AG09319 (cell line): ENCODE measurements at regions not wholly inside any gene's neighbourhood (a gene's known extent, or its start where the extent isn't known, plus 50 kb on each side); places are given as distances from the start of the nearest gene placed in this dataset.

Source experiments
- DNase-seq: peaks from one replicate; pipeline ENCODE4 v3.0.0-alpha.2; 2010; ENCODE audit warnings: low read depth; ENCODE audit errors: extremely low read depth
- TF ChIP-seq, protein P1 (sequence below): IDR thresholded peaks from 2 replicates; pipeline ENCODE4 v1.5.1; 2011; ENCODE audit warnings: low read depth, mild to moderate bottlenecking, inconsistent platforms, low read length, moderate library complexity

DNA sequence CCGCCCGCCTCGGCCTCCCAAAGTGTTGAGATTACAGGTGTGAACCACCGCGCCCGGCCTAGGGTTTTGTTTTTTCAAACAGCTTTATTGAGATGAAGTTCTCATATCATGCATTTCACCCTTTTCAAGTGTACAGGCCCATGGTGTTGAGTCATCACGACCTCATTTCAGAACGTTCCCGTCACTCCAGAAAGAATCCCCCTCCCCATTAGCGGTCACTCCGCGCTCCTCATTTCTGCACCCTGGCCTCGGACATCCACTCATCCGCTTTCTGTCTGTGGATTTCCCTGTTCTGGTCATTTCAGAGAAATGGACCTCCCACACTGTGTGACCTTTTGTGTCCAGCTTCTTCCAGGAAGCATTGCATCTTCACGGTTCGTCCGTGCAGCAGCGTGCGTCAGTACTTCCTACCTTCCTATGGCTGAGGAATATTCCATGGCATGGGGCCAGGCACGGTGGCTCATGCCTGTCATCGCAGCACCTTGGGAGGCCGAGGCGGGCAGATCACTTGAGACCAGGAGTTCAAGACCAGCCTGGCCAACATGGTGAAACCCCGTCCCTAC is 135.2 kb upstream of the GSE1 start:
- no peak for DNase-seq
- TF ChIP-seq, protein P1, sequence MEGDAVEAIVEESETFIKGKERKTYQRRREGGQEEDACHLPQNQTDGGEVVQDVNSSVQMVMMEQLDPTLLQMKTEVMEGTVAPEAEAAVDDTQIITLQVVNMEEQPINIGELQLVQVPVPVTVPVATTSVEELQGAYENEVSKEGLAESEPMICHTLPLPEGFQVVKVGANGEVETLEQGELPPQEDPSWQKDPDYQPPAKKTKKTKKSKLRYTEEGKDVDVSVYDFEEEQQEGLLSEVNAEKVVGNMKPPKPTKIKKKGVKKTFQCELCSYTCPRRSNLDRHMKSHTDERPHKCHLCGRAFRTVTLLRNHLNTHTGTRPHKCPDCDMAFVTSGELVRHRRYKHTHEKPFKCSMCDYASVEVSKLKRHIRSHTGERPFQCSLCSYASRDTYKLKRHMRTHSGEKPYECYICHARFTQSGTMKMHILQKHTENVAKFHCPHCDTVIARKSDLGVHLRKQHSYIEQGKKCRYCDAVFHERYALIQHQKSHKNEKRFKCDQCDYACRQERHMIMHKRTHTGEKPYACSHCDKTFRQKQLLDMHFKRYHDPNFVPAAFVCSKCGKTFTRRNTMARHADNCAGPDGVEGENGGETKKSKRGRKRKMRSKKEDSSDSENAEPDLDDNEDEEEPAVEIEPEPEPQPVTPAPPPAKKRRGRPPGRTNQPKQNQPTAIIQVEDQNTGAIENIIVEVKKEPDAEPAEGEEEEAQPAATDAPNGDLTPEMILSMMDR = no peak

DNA sequence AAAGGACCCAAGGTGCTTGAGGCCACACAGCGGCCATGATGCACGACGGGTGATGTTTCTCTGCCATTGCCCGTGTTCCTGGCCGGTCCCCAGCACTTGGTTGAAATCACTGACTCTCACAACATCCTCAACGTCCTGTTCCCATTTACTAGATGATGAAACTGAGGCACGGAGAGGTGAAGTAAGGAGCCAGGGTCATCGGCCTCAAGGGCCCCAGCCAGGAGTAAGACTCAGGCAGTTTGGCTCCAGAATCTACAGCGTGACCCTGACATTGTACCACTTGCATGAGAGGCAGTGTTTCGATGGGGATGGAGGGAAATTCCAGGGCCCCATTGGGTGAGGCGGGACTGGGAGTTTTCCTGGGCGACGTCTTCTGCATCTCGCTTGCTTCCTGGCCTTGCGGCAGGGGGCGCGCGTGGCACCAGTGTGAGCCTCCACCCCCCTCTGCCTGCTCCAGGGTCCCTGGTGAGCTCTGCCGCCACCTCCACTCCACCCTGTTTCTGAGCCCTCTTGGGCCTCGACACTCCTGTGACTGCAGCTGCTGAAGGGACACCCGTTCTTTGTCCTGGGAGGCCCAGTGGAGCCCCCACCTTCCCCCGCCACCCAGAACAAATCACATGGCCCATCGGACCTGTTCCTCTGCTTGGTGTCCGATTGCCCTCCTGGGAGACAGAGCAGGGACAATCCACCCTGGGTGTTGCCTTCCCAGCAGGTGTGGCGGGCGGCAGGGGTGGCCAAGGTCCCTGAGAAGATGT is 133.0 kb upstream of the GSE1 start:
- TF ChIP-seq, protein P1 = no peak; the same call in 1 of the 2 replicates
- no peak for DNase-seq

DNA sequence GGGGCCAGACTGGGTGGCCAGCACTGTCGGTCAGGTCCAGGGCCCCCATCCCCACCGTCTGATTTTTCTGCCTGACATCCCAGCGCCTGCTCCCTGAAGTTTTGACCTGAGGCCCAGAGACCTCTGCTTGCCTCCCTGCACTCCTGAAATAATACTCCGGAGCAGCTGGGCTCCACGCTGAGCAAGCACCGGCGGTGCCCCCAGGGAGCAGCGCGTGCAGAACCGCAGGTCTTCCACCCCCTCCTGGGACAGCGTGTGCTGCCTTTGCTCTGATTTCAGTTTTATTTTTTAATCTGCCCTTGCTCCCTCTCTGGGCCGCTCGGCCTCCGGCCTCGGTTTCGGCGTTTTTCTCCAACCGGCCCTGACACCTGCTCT is 132.4 kb upstream of the GSE1 start:
- TF ChIP-seq, protein P1 = no peak
- no peak for DNase-seq

DNA sequence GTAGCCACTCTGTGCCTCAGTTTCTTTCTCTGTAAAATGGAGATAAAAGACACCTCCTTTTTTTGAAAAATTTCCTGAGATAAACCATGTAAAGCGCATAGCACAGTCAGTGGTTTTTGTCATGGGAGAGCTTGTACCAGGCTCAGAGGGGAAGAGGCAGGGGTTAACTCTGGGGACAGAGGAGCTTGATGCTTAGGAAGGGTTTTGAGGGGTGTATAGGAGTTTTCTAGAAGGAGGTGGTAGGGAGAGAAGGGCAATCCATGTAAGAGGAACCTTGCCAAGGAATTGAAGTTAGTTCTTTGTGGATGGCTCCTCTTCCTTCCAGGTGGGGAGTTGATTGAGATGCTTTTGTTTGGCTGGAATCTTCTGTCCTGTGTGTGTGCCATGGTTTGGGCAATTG is 131.9 kb upstream of the GSE1 start:
- DNase-seq = no peak
- TF ChIP-seq, protein P1 = no peak

DNA sequence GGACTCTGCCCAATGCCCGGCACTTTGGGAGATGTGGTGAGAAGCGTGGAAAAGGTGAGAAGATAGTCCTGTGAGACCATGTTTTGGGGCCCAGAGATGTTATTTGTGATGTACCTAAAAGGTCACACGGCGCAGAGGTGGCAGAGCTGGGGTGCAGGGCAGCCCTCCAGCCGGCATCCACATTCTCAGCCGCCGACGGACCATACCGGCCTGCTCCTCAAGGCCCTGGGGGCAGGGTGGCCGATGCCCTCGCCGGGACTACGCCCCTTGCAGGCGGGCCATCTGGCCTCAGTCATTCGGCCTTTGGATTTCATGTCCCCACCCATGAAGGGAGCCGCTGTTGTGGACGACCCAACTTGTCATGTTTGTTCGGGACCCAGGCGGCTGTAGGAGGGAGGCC is 131.4 kb upstream of the GSE1 start:
- TF ChIP-seq, protein P1 = no peak

DNA sequence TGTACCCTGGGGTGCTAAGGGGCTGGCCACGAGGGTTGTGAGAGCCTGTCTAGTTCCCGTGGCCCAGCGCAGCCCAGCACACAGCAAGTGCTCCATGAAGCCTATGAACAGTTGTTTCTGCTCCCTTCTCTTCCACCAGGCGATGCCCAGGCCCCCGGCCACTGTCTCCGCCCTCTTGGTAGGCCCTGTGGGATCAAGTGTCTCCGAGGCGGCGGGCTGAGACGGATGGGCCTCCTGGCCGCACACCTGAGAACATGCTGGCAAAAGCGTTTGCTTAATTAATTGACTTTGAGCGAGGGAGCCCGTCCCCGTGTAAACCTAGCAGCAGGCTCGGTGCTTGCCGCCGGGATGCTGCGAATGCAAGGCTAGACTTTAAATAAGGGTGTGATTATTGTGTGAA is 129.7 kb upstream of the GSE1 start:
- TF ChIP-seq, protein P1 = no peak
- no peak for DNase-seq

More for the DNA sequence above, 131.4 kb upstream of the GSE1 start:
- no peak for DNase-seq

DNA sequence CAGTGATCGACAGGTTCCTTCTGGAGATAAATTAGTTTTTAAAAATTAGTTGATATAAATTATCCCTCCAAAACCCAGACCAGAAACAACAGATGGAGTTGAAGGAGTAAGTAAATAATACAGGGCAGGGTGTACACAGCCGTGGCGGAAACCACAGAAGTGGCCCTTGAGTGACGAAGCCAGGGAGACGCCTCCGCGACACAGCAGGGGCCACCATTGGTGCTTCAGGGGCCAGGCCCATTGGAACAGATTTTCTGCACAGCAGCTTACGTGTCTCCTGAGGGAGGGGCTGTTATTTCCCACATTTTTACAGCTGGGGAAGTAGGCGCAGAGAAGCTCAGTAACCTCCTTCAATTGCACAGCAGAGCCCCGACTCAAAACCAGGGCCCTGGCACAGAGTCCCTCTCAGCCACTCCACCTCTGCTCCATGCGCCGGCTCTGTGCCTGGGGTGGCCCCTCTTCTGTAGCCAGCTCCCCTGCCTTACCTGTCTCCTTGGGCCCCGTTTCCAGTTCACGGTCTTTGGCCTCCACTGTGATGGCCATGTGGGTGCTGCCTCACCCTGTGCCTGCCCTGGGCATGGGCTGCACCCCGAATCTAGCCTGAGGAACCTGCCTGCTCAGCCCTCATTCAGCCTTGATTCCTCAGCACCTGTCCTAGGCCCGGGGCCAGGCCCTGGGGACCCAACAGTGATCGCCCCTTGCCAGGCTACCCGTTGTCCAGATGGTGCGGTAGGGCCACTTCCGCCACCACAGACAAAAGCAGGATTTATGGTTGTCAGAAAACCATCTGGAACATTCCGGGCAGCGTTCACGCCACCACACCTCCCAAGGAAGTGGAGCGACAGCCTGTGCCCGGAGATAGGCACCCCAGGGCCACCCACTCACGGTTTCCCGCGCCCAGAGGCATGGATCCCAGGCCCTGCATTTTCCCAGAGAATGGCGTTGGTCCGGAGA is 128.5 kb upstream of the GSE1 start:
- TF ChIP-seq, protein P1 = no peak
- no peak for DNase-seq
